ENCODE measurements at regions not wholly inside any gene's neighbourhood (a gene's known extent, or its start where the extent isn't known, plus 50 kb on each side); places are given as distances from the start of the nearest gene placed in this dataset.

DNA sequence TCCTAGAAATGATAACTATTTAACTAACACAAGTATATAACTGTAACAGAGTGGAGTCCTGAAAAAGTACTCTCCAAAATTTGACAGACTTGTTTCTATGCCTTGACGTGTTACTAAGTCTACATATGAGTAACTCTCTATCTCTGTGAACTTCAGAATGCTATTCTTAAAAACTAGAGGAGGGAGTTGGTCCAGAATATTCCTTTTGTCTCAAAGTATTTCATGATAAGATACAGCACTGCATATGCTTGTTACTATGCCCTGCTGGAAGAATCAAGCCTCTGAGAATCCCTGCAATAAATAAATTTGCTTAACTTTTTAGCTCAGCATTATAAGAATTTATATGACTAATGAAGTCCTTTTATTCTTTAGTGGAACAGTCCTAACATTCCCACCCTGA is 50.9 kb upstream of the ATXN3L start:
- TF ChIP-seq TAF1 (IDR thresholded peaks at IDR 0.05; ENCODE audit: borderline replicate concordance, insufficient read depth, low read length) = no peak
- TF ChIP-seq, protein P1, sequence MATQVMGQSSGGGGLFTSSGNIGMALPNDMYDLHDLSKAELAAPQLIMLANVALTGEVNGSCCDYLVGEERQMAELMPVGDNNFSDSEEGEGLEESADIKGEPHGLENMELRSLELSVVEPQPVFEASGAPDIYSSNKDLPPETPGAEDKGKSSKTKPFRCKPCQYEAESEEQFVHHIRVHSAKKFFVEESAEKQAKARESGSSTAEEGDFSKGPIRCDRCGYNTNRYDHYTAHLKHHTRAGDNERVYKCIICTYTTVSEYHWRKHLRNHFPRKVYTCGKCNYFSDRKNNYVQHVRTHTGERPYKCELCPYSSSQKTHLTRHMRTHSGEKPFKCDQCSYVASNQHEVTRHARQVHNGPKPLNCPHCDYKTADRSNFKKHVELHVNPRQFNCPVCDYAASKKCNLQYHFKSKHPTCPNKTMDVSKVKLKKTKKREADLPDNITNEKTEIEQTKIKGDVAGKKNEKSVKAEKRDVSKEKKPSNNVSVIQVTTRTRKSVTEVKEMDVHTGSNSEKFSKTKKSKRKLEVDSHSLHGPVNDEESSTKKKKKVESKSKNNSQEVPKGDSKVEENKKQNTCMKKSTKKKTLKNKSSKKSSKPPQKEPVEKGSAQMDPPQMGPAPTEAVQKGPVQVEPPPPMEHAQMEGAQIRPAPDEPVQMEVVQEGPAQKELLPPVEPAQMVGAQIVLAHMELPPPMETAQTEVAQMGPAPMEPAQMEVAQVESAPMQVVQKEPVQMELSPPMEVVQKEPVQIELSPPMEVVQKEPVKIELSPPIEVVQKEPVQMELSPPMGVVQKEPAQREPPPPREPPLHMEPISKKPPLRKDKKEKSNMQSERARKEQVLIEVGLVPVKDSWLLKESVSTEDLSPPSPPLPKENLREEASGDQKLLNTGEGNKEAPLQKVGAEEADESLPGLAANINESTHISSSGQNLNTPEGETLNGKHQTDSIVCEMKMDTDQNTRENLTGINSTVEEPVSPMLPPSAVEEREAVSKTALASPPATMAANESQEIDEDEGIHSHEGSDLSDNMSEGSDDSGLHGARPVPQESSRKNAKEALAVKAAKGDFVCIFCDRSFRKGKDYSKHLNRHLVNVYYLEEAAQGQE (IDR thresholded peaks at IDR 0.05; ENCODE audit: insufficient read depth in 1 of 2, low read depth in 2 of 2, low read length in 2 of 2) = no peak
- no peak for TF ChIP-seq POLR2AphosphoS5 (IDR thresholded peaks at IDR 0.05; ENCODE audit: low read depth, low read length)
- TF ChIP-seq SIN3A (IDR thresholded peaks at IDR 0.05; ENCODE audit: borderline replicate concordance, insufficient read depth, low read length) = no peak
- no peak for TF ChIP-seq FOXP2 (optimal IDR thresholded peaks at IDR 0.05; ENCODE audit: borderline replicate concordance, extremely low read depth, extremely low read length, insufficient read depth)
